Thyroid gland (tissue), 4 donors: ENCODE measurements at regions not wholly inside any gene's neighbourhood (a gene's known extent, or its start where the extent isn't known, plus 50 kb on each side); places are given as distances from the start of the nearest gene placed in this dataset.
"Not testable (repeated sequence)": the region's sequence is repeated elsewhere in the genome, so short reads cannot be mapped to it uniquely, and the experiment has no call there.

Source experiments
- DNase-seq, 2 donors: peaks; one replicate each; pipeline ENCODE4 v3.0.0-alpha.2; 2019
- H3K27ac ChIP-seq, 3 donors: fragments of 200-600 bp; sonication (generic); 1 replicate in 2 of 3; 2 replicates in 1 of 3; pipeline ENCODE4 v1.5.1; 2016 to 2019; ENCODE audit warnings: mild to moderate bottlenecking in 1 of 3, moderate library complexity in 1 of 3
- H3K27me3 ChIP-seq: fragments of 200-600 bp; sonication (generic); one replicate; pipeline ENCODE4 v1.5.1; 2019
- H3K36me3 ChIP-seq, 2 donors: fragments of 200-600 bp; sonication (generic); one replicate each; pipeline ENCODE4 v1.5.1; 2016 to 2019
- H3K4me1 ChIP-seq, 2 donors: fragments of 200-600 bp; sonication (generic); one replicate each; pipeline ENCODE4 v1.5.1; 2017 to 2019
- H3K4me3 ChIP-seq, 3 donors: fragments of 200-600 bp; sonication (generic); replicated peaks in 1 of 3; 1 replicate in 2 of 3; 2 replicates in 1 of 3; pipeline ENCODE4 v1.5.1; 2016; ENCODE audit warnings: mild to moderate bottlenecking in 1 of 3
- H3K9me3 ChIP-seq: fragments of 200-600 bp; sonication (generic); one replicate; pipeline ENCODE4 v1.5.1; 2017
- CTCF ChIP-seq, 6 experiments: fragments of 200-600 bp in 3 of 6; fragments of 450-650 bp in 3 of 6; sonication (generic) in 3 of 6; IDR thresholded peaks; one replicate each; pipeline ENCODE4 v1.5.1; 2016 to 2019; ENCODE audit warnings: antibody characterized with exemption in 6 of 6, mild to moderate bottlenecking in 2 of 6, inconsistent platforms in 1 of 6, moderate library complexity in 1 of 6
- POLR2A ChIP-seq, 2 donors: fragments of 450-650 bp; IDR thresholded peaks; one replicate each; pipeline ENCODE4 v1.6.1; 2017; ENCODE audit warnings: antibody characterized with exemption in 2 of 2, mild to moderate bottlenecking in 2 of 2, moderate library complexity in 1 of 2
- WGBS, 2 donors: methylation state at CpG; one replicate each; pipeline ENCODE4 v1.1.5; 2017; 5-methylcytosine and 5-hydroxymethylcytosine counted together
- intact Hi-C: fragments of 100-400 bp; cut with DNase I; formaldehyde crosslinking; loops from one replicate; pipeline ENCODE4 v1.15.1; 2023

- Histone ChIP-seq H3K36me3 (no peaks in the 10 kb centered on the region), H3K4me1 (no peaks in the 10 kb centered on the region), H3K9me3 (no peaks in the 10 kb centered on the region), H3K27ac (no peak overlapping the region), H3K4me3 (no peak overlapping the region), H3K27me3 (no peaks in the 10 kb centered on the region)
- TF ChIP-seq POLR2A (IDR thresholded peaks at IDR 0.05) (no peak), CTCF (IDR thresholded peaks at IDR 0.05) (no peak)
- no peak for DNase-seq
- intact Hi-C loops = no loop called here
- 68 to 75% methylated on average over 3 of the region's 3 CpGs for WGBS, 2 donors
Observed at GRCh38 chr21:38628349-38628748, 130.1 kb upstream of the ERG start.

- Histone ChIP-seq H3K9me3 (no peaks in the 10 kb centered on the region), H3K4me1 (no peaks in the 10 kb centered on the region), H3K27ac (no peak overlapping the region), H3K27me3 (no peaks in the 10 kb centered on the region), H3K4me3 (no peak overlapping the region), H3K36me3 (no peaks in the 10 kb centered on the region)
- no peak for TF ChIP-seq CTCF (IDR thresholded peaks at IDR 0.05)
- TF ChIP-seq POLR2A (IDR thresholded peaks at IDR 0.05) = no peak
- 71 to 76% methylated on average over 6 of the region's 6 CpGs for WGBS, 2 donors
- intact Hi-C loops = no loop called here
- DNase-seq = no peak
Observed at GRCh38 chr21:38631206-38631605, 132.9 kb upstream of the ERG start.

GRCh38 chr21:38631676-38632075, 133.4 kb upstream of the ERG start:
- TF ChIP-seq POLR2A (IDR thresholded peaks at IDR 0.05) (no peak), CTCF (IDR thresholded peaks at IDR 0.05) (no peak)
- DNase-seq = no peak
- Histone ChIP-seq H3K4me1 (no peaks in the 10 kb centered on the region), H3K36me3 (no peaks in the 10 kb centered on the region), H3K27me3 (no peaks in the 10 kb centered on the region), H3K9me3 (no peaks in the 10 kb centered on the region), H3K27ac (no peak overlapping the region), H3K4me3 (no peak overlapping the region)
- 84 to 86% methylated on average over 5 of the region's 5 CpGs for WGBS, 2 donors
- intact Hi-C loops = no loop called here

- no peak overlapping the region for H3K4me3 ChIP-seq
- no peaks in the 10 kb centered on the region for H3K27me3 ChIP-seq
- 90 to 91% methylated on average over 3 of the region's 3 CpGs for WGBS, 2 donors
- TF ChIP-seq CTCF (IDR thresholded peaks at IDR 0.05) (no peak), POLR2A (IDR thresholded peaks at IDR 0.05) (no peak)
- no peak overlapping the region for H3K27ac ChIP-seq
- no peaks in the 10 kb centered on the region for H3K4me1 ChIP-seq
- H3K9me3 ChIP-seq = no peaks in the 10 kb centered on the region
- H3K36me3 ChIP-seq = no peaks in the 10 kb centered on the region
- DNase-seq = no peak
- intact Hi-C loops = no loop called here
Observed at GRCh38 chr21:38637161-38637560, 138.9 kb upstream of the ERG start.

GRCh38 chr21:38639571-38640354, 141.5 kb upstream of the ERG start:
- H3K4me3 ChIP-seq = no peak overlapping the region

GRCh38 chr21:38640355-38640742, 142.1 kb upstream of the ERG start:
- H3K27me3 ChIP-seq, H3K4me1 ChIP-seq, H3K9me3 ChIP-seq, H3K4me3 ChIP-seq, DNase-seq, H3K36me3 ChIP-seq, intact Hi-C loops, H3K27ac ChIP-seq: not testable (repeated sequence)
- WGBS, 2 donors = 93 to 95% methylated on average over 5 of the region's 5 CpGs

More at GRCh38 chr21:38639571-38640354, 141.5 kb upstream of the ERG start:
- 70 to 75% methylated on average over 4 of the region's 4 CpGs for WGBS, 2 donors
- Histone ChIP-seq H3K36me3 (no peaks in the 10 kb centered on the region), H3K27ac (no peak overlapping the region), H3K4me1 (no peaks in the 10 kb centered on the region), H3K27me3 (no peaks in the 10 kb centered on the region), H3K9me3 (no peaks in the 10 kb centered on the region)
- DNase-seq = no peak
- intact Hi-C loops = no loop called here
- TF ChIP-seq POLR2A (IDR thresholded peaks at IDR 0.05) = no peak
- no peak for TF ChIP-seq CTCF (IDR thresholded peaks at IDR 0.05)
